Left ventricle myocardium inferior (tissue), 1 donor: ENCODE measurements at regions not wholly inside any gene's neighbourhood (a gene's known extent, or its start where the extent isn't known, plus 50 kb on each side); places are given as distances from the start of the nearest gene placed in this dataset.

Experiments
- DNase-seq: peaks from one replicate; pipeline ENCODE4 v3.0.0-alpha.2; 2020
- H3K27ac ChIP-seq: fragments of 200-600 bp; replicated peaks from 2 replicates; pipeline ENCODE4 v1.8.0; 2021
- H3K27me3 ChIP-seq: fragments of 200-600 bp; 2 replicates; pipeline ENCODE4 v1.8.0; 2021; ENCODE audit warnings: low read depth
- H3K36me3 ChIP-seq: fragments of 200-600 bp; 2 replicates; pipeline ENCODE4 v1.8.0; 2021
- H3K4me1 ChIP-seq: fragments of 200-600 bp; 2 replicates; pipeline ENCODE4 v1.8.0; 2021
- H3K4me3 ChIP-seq: fragments of 200-600 bp; 2 replicates; pipeline ENCODE4 v1.8.0; 2021; ENCODE audit warnings: mild to moderate bottlenecking, moderate library complexity
- H3K9me3 ChIP-seq: fragments of 200-600 bp; replicated peaks from 2 replicates; pipeline ENCODE4 v1.8.0; 2021
- intact Hi-C: fragments of 100-400 bp; cut with micrococcal nuclease; formaldehyde crosslinking; loops from one replicate; pipeline ENCODE4 v1.11.0; 2022
- TF ChIP-seq, protein P1 (sequence below): fragments of 200-600 bp; IDR thresholded peaks from 2 replicates; pipeline ENCODE4 v1.8.0; 2021; ENCODE audit warnings: antibody characterized with exemption, mild to moderate bottlenecking, borderline replicate concordance
- donor health status: DM: no; HTN: yes; CAD: no; lungs with severe emphysema.

DNA sequence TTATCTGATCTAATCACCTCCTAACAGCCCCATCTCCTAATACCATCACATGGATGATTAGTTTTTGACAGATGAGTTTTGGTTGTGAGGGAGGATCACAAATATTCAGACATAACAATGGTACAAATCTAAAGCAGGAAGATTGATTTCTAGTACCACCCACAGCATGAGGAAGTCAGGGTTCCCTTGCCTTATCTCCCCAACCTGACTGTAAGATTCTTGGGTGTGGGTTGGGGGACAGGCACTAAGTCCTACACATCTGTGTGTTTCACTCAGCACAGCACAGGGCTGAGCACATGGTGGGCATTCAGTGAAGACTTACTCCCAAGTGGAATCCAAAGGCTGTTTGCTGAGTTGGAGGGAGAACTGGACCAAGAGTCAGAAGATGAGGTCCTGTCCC, 93.8 kb upstream of the CXCR4 start:
- TF ChIP-seq, protein P1, sequence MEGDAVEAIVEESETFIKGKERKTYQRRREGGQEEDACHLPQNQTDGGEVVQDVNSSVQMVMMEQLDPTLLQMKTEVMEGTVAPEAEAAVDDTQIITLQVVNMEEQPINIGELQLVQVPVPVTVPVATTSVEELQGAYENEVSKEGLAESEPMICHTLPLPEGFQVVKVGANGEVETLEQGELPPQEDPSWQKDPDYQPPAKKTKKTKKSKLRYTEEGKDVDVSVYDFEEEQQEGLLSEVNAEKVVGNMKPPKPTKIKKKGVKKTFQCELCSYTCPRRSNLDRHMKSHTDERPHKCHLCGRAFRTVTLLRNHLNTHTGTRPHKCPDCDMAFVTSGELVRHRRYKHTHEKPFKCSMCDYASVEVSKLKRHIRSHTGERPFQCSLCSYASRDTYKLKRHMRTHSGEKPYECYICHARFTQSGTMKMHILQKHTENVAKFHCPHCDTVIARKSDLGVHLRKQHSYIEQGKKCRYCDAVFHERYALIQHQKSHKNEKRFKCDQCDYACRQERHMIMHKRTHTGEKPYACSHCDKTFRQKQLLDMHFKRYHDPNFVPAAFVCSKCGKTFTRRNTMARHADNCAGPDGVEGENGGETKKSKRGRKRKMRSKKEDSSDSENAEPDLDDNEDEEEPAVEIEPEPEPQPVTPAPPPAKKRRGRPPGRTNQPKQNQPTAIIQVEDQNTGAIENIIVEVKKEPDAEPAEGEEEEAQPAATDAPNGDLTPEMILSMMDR = no peak
- Histone ChIP-seq H3K27ac (no peak overlapping the region), H3K4me1 (no peaks in the 10 kb centered on the region)

DNA sequence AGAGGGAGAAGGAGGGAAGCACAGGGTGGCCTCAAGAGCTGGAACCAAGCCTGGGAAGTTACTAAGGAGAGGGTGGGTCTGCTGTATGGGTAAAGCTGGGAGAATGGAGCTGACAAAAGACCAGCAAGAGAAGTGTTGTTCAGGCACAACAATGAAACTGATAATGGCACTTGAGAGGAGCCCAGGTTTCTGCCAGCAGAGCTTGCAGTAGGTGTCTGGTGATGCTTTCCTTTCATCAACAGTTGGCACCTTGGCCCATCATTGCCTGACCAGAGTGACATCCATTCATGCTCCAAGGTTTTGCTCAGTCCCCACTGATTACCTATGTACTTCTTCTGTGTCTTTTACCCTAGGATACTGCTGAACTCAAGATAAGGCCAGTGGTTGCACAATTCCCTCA, 92.9 kb upstream of the CXCR4 start:
- no peaks in the 10 kb centered on the region for H3K36me3 ChIP-seq
- no peaks in the 10 kb centered on the region for H3K4me1 ChIP-seq
- no peak overlapping the region for H3K4me3 ChIP-seq
- intact Hi-C loops = no loop called here
- H3K27me3 ChIP-seq = peaks cover 12% of the 10 kb centered on the region
- no peak for DNase-seq
- TF ChIP-seq, protein P1 = no peak
- no peak overlapping the region for H3K27ac ChIP-seq
- H3K9me3 ChIP-seq = no peaks in the 10 kb centered on the region

More for the DNA sequence above, 93.8 kb upstream of the CXCR4 start:
- peaks cover 13% of the 10 kb centered on the region for H3K27me3 ChIP-seq
- H3K36me3 ChIP-seq = no peaks in the 10 kb centered on the region
- no peak for DNase-seq
- no peak overlapping the region for H3K4me3 ChIP-seq
- H3K9me3 ChIP-seq = no peaks in the 10 kb centered on the region
- intact Hi-C loops = no loop called here

DNA sequence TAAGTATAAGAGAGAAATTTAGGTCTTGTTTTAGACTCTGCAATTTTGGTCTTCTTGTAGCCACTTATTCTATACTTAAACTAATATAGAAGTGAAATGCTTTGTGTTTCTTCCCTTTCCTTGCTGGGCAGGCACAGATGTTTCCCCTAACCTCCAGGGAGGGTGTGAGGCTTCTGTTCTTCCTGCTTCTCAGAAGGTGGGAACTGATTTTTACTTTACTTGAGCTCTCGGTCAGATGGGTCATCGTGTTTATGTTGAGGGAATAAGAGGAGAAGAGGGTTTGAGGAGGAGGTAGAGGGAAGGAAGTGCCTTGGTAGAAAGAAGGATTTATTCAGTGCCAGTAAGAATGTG, 92.5 kb upstream of the CXCR4 start:
- no peaks in the 10 kb centered on the region for H3K4me1 ChIP-seq
- intact Hi-C loops = no loop called here
- no peaks in the 10 kb centered on the region for H3K36me3 ChIP-seq
- TF ChIP-seq, protein P1 = no peak
- DNase-seq = no peak
- no peak overlapping the region for H3K27ac ChIP-seq
- no peaks in the 10 kb centered on the region for H3K9me3 ChIP-seq
- H3K4me3 ChIP-seq = no peak overlapping the region
- peaks cover 12% of the 10 kb centered on the region for H3K27me3 ChIP-seq

DNA sequence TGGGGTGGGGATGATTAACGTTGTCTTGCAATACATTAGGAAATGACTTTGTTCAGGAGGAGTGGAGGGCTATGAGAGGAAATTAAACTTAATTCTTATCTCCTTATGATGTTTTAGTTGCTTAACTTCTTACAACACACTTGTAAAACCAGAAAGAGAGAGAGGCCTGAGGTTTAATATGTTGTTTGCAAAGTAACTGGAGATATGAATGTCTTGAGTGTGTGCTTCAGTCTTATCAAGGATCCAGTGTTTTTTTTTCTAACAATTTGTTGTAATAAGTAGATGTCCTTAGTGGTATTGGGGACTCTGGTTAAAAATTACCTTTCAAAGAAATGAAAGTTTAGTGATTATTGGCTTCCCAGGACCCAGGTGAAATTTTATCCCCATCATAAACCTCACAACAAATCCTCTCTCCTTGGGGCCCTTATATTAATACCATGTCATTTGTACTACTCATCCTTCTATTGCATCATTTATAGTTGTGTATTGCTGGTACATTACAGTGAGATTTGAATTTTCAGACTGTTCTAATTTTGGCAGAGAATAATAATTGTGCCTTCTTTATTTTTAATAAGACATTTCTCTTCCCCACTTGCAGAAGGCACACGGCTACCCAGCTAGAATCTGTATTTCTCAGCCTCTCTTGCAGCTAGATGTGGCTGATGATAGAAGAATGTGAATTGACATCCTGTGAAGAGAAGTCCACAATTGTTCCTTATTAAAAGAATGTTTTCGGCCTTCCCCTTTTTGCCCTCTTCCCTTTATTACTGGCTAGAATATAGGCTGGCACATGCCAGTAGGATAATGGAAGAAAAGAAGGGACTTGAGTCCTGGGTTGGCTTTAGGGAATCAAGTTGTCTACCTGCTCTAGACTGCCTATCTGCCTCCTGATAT, 91.9 kb upstream of the CXCR4 start:
- TF ChIP-seq, protein P1 = no peak
- no peaks in the 10 kb centered on the region for H3K4me1 ChIP-seq

DNA sequence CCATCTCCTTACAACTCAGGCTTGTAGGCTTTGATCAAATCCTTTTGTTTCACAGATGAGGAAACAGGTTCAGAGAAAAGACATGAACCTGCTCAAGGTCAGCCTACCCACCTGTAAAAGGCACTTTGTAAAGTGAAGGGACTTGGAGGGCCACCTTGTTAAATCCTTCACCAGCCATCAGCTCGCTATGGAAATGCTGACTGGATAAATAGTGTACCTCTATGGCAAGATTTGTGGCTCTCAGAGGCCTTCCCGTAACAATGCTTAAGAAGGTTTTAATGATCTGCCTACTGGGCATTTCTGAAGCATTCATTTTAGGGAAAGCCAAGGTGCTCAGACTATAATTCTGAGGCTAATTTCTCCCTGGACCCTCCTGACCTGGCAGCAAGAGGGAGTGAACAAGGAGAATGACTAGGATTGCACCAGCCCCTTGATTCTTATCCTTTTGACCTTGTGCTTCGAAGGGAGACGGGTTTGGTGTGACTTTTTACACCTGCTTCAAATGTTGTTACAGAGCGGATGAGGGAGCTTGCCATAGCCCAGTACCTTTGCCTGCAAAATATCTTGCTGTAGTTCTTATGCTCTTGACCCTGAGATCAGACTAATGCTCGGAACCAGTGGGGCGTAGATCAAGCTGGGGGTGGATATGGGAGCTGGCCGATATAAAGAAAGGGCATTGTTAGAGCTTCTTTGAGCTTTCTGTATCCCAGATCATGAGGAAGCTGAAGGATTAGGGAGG, 90.9 kb upstream of the CXCR4 start:
- Histone ChIP-seq H3K27ac (no peak overlapping the region), H3K9me3 (no peaks in the 10 kb centered on the region), H3K36me3 (no peaks in the 10 kb centered on the region), H3K4me3 (no peak overlapping the region), H3K4me1 (no peaks in the 10 kb centered on the region), H3K27me3 (peaks cover 12% of the 10 kb centered on the region)
- intact Hi-C loops = no loop called here
- TF ChIP-seq, protein P1 = no peak
- no peak for DNase-seq

More for the DNA sequence above, 91.9 kb upstream of the CXCR4 start:
- no peak overlapping the region for H3K27ac ChIP-seq
- H3K36me3 ChIP-seq = no peaks in the 10 kb centered on the region
- no peak overlapping the region for H3K4me3 ChIP-seq
- H3K27me3 ChIP-seq = peaks cover 12% of the 10 kb centered on the region
- no peaks in the 10 kb centered on the region for H3K9me3 ChIP-seq
- intact Hi-C loops = no loop called here
- no peak for DNase-seq
